GM19023 (cell line): ENCODE measurements at regions not wholly inside any gene's neighbourhood (a gene's known extent, or its start where the extent isn't known, plus 50 kb on each side); places are given as distances from the start of the nearest gene placed in this dataset.
"Not testable (repeated sequence)": the region's sequence is repeated elsewhere in the genome, so short reads cannot be mapped to it uniquely, and the experiment has no call there.

Experiments
- ATAC-seq: cut with Tn5 transposase; IDR thresholded peaks from one replicate; pipeline ENCODE4 v1.9.1; 2021; ENCODE audit warnings: mild to moderate bottlenecking, moderate library complexity; ENCODE audit not compliant: unreplicated experiment

GRCh38 chr10:117838500-117839498 is 207.9 kb downstream of the RAB11FIP2 start:
- not testable (repeated sequence) for ATAC-seq

- not testable (repeated sequence) for ATAC-seq
Measured at GRCh38 chr10:117856426-117856825, 190.3 kb downstream of the RAB11FIP2 start.

- no peak for ATAC-seq
Measured at GRCh38 chr10:117860135-117860534, 186.6 kb downstream of the RAB11FIP2 start.

- ATAC-seq, result no peak
Measured at GRCh38 chr10:117860823-117861222, 185.9 kb downstream of the RAB11FIP2 start.

- no peak for ATAC-seq
Measured at GRCh38 chr10:117861329-117861728, 185.4 kb downstream of the RAB11FIP2 start.

- no peak for ATAC-seq
Measured at GRCh38 chr10:117863771-117864170, 183.0 kb downstream of the RAB11FIP2 start.

- ATAC-seq, result no peak
Measured at GRCh38 chr10:117865945-117866344, 180.8 kb downstream of the RAB11FIP2 start.

- ATAC-seq, result no peak
Measured at GRCh38 chr10:117868151-117868550, 178.6 kb downstream of the RAB11FIP2 start.

GRCh38 chr10:117875793-117876192 is 170.9 kb downstream of the RAB11FIP2 start:
- ATAC-seq, result no peak

- ATAC-seq, result no peak
Measured at GRCh38 chr10:117876210-117876609, 170.5 kb downstream of the RAB11FIP2 start.

- ATAC-seq, result no peak
Measured at GRCh38 chr10:117878626-117879025, 168.1 kb downstream of the RAB11FIP2 start.

GRCh38 chr10:117884093-117884492 is 162.6 kb downstream of the RAB11FIP2 start:
- no peak for ATAC-seq

- no peak for ATAC-seq
Measured at GRCh38 chr10:117884592-117884991, 162.1 kb downstream of the RAB11FIP2 start.

- no peak for ATAC-seq
Measured at GRCh38 chr10:117885206-117885829, 161.4 kb downstream of the RAB11FIP2 start.

- no peak for ATAC-seq
Measured at GRCh38 chr10:117886766-117887165, 160.0 kb downstream of the RAB11FIP2 start.

- ATAC-seq, result no peak
Measured at GRCh38 chr10:117889664-117890063, 157.1 kb downstream of the RAB11FIP2 start.

- no peak for ATAC-seq
Measured at GRCh38 chr10:117892681-117893220, 154.0 kb downstream of the RAB11FIP2 start.

- ATAC-seq, result no peak
Measured at GRCh38 chr10:117894339-117894738, 152.4 kb downstream of the RAB11FIP2 start.

GRCh38 chr10:117896517-117896916 is 150.2 kb downstream of the RAB11FIP2 start:
- no peak for ATAC-seq

- ATAC-seq, result no peak
Measured at GRCh38 chr10:117899181-117899683, 147.5 kb downstream of the RAB11FIP2 start.

GRCh38 chr10:117900280-117900679 is 146.5 kb downstream of the RAB11FIP2 start:
- ATAC-seq, result no peak
